HG03442 (cell line): ENCODE measurements at regions not wholly inside any gene's neighbourhood (a gene's known extent, or its start where the extent isn't known, plus 50 kb on each side); places are given as distances from the start of the nearest gene placed in this dataset.
"Not testable (repeated sequence)": the region's sequence is repeated elsewhere in the genome, so short reads cannot be mapped to it uniquely, and the experiment has no call there.

Source experiments
- ATAC-seq: cut with Tn5 transposase; IDR thresholded peaks from one replicate; pipeline ENCODE4 v1.9.1; 2021; ENCODE audit warnings: mild to moderate bottlenecking, moderate library complexity; ENCODE audit not compliant: unreplicated experiment

DNA sequence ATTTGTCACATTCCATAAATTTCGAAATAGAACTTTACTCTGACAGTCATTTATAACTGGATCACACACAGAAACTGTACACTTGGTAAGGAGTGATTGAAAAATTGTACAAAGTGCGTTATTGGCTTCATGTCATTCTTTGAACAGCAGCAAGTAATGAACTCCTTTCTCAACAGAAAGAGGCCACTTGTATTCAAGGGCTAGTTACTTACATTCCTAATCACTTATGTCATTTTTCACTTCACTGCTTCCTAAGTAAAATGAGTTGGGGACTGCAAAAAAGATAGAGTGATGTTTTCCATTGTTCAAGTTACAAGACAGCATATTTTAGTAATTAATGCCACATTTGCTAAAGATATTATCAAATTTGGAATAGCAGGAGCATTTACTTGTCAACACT is 893.2 kb downstream of the DTWD2 start:
- ATAC-seq, result no peak

DNA sequence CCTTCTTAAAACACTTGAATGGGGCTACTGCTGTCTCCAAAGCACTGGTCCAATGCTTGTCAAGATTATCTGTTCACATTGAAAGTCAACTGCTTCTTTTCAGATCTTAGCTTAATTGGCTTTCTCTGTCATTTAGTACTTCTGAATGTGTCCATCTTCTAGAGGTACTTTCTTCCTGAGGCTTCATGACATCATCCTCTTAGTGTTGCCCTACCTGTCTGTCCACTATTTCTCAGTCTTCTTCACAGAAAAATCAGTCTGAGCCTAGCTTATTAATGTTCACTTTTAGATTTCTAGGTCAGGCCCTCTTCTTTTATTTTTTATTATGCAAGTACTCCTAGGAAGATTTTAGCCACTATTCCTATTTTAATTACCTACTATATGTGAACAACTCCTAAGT is 899.9 kb downstream of the DTWD2 start:
- no peak for ATAC-seq

DNA sequence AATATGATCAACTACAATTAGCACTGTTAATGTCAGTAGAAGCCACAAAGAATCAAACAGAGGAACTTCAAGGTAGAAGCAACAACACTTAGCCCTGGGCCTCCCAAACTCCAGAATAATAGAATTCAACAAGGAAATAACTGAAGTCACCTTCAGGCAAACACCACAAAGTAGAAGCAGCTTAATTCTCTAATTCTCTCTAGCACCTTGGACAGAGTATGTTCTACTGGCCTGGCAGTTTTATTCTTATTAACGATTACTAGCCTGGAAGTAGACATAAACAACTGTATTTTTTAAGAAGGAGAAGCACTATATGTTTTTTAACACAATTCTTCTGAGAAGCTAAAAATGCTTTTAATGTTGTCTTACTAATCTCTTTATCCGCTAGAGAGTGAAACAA is 911.9 kb downstream of the DTWD2 start:
- no peak for ATAC-seq

DNA sequence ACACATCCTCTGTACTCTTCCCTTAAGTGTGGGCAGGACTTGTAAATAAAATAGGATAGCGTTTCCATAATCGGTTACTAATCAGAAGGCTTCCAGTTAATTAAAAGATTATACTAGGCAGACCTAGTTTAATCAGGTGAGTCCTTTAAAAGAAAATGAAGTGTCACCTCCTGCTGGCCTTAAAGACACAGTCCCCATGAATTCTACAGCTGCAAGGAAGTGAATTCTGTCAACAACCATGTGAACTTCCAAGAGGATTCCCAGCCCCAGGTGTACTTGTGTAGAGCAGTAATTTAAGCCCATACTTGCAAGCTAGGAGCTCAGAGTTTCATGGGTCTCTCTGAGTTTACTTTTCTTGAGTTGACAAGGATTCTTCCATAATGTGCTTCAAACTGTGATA is 918.3 kb downstream of the DTWD2 start:
- ATAC-seq, result no peak

DNA sequence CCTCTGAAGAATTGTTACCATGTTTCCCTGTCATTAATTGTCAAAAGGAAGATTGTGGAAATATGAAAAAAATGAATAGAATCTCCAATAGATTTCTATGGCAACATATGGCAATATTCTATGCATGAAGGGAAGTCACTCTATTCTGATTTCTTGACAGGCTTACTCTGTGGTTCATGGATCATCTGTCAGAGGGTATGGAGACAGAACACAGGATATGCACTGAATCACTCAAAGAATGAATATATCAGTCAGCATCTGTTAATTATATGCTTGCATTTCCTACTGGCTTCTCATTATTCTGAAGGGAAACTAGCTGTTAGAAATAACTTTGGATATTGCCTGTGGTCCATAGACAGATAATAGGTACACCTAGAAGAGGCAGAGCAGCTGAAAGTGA is 918.9 kb downstream of the DTWD2 start:
- no peak for ATAC-seq

DNA sequence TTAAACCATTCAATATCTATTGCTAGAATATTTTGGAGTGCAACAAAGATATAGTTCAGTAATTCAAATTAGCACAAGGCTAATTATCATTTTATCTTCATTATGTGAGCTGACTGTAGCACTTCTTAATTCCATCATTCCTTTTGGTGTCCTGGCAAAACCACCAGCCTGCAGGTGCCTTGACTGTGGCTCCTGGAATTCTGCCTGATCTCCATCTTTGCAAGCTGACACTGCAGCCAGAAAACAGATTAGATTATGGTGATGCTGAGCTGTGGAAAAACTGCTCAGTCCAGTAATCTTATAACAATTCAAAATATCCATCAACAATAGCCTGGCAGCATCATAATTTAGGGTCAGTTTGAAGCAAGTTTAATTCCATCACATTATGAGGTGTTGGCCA is 919.5 kb downstream of the DTWD2 start:
- ATAC-seq, result no peak

DNA sequence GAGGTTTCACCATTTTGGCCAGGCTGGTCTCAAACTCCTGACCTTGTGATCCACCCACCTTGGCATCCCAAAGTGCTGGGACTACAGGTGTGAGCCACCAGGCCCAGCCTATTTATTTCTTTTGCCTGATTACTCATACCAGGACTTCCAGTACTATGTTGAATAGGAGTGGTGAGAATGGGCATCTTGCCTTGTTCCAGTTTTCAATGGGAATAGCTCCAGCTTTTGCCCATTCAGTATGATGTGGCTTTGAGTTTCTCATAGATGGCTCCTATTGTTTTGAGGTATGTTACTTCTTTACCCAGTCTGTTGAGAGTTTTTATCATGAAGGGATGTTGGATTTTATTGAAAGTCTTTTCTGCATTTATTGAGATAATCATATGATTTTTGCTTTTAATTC is 924.5 kb downstream of the DTWD2 start:
- ATAC-seq, result not testable (repeated sequence)

DNA sequence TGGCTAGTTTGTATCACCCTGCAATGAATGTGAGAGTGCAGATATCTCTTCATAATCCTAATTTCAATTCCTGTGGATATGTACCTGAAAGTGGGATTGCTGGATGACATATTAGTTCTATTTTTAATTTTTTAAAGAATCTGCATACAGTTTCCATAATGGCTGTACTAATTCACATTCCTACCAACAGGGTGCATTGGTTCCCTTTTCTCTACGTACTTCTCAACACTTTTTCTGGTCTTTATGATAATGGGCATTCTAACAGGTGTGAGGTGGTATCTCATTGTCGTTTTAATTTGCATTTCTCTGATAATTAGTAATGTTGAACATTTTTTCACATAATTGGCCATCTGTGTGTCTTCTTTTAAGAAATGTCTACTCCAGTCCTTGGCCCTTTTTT is 927.5 kb downstream of the DTWD2 start:
- no peak for ATAC-seq

DNA sequence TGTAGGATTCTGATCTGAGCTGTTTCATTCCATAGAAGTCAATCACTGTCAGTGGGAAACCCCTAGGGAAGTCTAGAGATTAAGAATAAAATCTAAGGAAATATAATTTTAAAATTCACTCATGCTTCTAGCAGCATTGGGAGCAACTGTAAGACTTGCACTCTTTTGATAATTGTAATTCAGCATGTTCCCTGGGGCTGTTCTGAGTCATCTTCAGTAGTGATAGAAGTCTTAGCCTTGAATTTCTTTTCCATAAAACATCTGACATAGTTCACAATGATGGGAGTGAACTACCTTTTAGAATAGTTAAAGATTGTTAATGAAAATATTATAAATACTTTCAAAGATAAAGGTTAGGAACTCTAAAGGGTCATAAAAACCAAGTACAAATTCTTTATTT is 935.8 kb downstream of the DTWD2 start:
- ATAC-seq, result no peak

DNA sequence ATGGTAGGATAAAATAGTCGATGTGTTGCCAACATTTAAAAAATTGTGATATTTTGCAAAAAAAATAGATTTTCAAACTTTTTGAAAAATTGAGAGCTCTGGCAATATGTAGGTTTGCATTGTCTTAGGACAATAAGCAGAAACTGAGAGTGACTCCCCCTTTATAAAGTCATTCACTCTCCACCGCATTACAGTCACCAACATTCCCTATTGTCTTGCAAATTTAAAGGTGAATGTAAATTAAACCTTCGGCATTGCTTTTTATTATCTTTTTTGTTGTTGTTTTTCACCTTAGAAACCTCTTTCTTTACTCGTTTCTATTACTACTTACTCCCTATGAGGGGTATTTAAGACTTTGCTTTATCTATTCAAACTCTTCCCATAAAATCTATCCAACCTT is 944.2 kb downstream of the DTWD2 start:
- ATAC-seq, result no peak

DNA sequence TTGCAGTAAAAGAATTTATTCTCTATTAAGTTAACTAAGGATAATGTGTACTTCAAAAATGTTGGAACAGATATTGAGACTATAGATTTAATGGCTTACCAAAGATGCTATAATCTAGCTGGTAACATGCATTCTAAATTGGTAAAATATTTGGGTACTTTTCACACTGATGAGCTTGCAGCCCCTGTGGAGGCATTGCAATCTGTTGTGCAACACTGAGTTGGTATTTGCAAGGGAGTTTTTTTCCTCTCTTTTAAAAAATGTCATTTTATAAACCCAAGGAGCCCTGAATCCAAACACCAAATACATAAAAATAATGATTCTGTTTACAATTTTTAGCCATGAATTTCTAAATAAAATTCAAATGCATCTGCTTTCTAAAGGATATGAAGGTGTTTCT is 944.8 kb downstream of the DTWD2 start:
- ATAC-seq, result no peak

DNA sequence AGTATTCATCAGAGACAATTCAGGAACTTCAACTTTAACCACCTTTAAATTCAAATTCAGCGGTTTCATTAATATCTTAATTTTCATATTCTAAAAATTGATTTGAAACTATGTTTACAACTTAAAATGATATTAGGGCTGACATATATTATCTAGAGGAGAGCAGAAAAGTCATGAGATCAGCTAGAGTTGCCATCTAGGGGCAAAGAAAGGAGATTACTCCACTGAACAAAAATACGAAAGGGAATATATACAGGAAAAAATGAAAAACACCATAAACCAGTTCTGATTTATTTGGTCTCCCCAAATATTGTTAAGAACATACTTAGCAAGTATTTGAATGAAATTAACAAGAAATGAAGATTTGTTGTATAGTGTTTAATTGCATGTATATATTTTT is 946.3 kb downstream of the DTWD2 start:
- ATAC-seq, result no peak

DNA sequence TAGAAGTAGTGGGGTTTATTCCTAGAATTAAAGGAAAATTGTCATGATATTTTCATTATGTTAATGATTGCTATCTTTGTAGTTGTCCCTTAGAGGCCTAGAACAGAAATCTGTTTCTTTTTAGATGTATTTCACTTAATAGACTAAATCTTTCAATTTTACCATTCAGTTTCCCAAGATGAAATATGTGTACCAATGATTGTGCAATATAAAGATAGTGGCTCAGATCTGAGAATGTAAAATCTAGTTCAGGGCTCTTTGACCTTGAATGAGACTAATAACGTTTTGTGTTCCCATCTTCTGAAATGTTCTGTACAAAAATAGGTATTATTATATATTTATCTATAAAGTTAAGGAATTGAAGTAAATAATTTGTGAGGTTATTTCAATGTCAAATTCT is 947.9 kb downstream of the DTWD2 start:
- no peak for ATAC-seq

DNA sequence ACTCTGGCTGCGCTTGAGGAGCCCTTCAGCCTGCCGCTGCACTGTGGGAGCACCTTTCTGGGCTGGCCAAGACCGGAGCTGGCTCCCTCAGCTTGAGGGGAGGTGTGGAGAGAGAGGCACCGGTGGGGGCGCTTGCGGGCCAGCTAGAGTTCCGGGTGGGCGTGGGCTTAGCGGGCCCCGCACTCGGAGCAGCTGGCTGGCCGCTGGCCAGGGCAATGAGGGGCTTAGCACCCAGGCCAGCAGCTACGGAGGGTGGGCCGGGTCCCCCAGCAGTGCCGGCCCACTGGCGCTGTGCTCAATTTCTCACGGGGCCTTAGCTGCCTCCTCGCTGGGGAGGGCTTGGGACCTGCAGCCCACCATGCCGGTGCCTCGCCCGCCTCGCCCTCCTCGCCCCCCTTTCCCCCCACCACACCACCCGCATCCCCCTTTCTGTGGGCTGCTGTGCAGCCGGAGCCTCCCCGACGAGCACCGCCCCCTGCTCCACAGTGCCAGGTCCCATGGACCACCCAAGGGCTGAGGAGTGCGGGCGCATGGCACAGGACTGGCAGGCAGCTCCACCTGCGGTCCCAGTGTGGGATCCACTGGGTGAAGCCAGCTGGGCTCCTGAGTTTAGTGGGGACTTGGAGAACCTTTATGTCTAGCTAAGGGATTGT is 954.5 kb downstream of the DTWD2 start:
- no peak for ATAC-seq

DNA sequence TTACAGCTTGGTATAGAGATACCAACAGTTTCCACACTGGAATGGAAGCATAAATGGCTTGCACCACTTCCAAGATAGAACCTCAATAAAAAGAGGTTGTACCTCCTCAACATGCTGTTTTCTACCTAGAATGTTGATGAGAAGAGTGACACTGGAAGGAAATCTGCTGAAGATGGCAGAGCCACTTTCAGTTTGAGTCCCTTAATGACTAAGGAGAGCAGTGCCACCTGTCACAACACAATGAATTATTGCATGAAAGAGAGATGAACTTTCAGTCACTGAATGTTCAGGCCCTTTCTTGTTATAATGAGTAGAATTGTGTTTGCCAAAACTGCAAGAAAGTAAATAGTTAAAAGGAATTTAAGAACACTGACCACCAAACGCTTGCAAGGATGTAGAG is 958.5 kb downstream of the DTWD2 start:
- ATAC-seq, result no peak

DNA sequence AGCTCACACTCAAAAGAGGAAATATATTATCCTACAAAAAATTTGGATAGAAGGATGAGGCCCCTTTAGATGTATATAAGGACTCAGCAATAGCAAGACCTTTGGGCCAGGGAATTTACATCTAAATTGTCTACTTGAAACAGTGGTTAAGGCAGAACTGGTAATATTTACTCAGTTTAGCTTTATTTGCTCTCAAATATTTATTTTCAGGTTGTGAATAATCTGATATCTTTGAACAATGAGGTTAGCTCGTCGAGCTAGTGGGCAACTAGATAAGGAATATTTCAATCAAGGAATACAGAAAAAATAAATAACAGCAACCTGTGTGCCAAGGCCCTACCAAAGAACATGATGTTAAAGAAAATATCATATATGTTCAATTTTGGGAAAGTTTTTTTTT is 966.3 kb downstream of the DTWD2 start:
- ATAC-seq, result no peak

DNA sequence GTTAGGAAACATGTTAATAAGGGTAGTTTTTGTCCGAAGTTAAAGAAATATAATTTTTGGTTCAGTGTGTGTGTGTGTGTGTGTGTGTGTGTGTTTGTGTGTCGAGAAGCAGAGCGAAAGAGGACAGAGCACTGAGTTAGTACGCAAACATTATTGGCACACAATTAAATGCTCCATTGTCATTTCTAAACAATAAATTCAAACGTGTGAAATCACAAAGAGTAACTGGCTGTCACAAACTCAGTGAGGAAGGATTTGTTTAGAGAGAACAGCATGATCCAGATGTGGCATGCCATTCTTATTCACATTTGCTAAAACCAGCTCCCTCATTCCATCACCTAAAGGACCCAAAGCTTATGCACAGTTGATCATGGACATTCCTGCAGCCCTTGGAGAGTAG is 970.8 kb downstream of the DTWD2 start:
- no peak for ATAC-seq

DNA sequence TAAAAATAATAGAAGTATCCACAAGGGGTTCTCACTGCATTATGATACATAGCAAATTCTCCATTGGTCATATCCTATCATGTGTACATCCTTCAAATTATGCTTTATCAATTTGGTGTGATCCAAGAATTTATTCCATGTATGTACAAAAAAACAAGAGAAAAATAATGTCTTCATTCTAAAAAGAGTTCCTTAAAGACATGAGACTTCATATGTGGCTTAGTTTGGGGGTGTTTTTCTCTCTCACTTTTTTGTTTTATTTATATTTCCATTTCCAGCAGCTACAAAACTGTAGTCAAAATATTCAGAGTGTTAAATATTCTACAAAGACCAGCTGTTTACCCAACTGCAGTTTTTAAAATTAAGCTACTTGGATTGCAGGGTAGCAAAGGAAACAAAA is 972.0 kb downstream of the DTWD2 start:
- ATAC-seq, result no peak

DNA sequence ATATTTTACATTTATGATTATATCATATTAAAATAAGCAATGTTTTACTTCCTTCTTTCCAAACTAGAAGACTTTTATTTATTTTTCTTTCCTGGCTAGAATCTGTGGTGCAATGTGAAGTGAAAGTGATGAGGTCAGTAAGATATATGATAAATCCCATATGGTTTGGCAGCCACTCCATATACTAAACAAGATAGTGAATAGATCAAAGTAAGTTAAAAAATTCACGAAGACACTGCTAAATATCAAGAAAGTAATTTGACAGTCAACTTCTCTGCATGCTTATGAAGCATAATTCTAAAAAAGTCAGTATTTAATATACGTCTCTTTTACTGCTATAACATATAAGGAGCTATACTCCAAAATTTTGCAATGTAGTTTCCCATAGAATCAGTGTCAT is 972.8 kb downstream of the DTWD2 start:
- no peak for ATAC-seq

DNA sequence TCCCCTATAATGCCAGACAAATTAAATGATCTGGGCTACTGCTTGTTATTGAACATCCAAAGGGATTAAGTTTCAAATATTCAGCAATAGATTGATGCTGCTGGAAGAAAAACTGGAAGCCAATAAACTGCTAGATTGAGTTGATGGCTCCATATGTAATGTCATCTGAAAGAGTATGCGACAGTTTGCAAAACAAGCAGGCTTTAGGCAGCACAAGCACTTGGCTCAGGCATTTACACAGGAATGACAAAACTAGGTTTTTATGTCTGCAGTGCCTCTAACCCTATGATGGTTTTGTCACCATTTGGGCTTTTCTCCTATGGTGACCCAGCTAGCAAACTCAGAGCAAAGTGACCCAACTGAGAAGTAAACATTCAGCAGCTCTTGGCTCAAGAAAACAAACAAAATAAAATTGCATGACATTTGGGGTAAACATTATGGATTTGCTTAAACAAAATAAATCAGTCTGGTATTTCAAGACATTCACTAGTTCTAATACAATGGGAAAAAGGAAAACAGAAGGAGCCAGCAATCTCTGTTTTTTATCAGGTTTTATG is 978.5 kb downstream of the DTWD2 start:
- ATAC-seq, result no peak

DNA sequence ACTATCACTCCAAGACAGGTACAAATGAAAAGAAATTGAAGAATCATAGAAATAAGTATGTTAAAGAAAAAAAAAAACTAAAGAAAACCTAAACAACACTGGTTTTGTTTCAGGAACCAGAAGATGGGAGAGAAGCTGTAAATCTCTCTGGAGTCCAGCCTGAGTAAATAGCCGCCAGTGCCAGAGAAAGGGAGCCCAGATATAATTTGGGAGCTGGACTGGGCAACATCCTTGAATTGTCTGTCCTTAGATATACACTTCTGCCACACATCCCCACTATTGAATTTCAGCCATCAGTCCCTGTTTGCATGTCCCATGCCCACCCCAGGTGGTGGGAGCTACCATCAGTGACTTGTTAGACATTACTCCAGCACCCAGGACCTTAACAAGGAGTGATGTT is 979.6 kb downstream of the DTWD2 start:
- no peak for ATAC-seq

DNA sequence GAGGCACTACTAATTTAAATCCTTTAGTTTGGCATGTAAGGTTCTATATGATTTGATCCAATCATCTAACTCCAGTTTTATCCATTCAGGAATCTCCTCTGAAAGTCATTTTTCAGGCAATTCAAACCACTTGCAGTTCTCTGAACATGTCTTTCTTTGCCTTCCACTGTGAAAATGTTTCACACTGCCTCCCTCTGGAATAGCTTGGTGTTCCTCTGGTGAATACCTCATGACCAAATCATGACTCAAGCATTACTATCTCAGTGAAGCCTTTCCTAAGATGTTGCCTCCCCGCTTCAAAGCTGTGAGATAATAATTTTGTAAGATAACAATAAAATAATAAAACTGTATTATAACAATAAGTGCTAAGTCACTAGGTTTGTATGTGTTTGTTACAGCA is 981.1 kb downstream of the DTWD2 start:
- ATAC-seq, result no peak

DNA sequence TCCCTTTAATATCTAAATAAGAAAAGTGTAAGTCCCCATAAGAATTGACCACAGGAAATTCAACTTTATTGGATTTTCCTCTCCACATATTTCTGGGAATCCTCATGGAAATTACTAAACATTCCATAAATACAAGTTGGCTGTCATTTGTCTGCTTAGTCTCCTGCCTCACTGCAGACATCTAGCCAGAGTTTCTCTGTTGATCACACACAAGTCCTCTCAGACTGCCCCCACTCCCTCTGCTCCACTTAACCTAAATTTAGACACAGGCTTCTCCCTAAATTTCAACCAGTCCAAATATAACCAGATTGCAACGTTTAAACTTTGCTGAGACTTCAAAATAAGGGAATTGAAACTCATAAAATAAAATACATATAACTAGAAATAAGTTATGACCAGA is 982.1 kb downstream of the DTWD2 start:
- ATAC-seq, result no peak
